ENCODE measurements at regions not wholly inside any gene's neighbourhood (a gene's known extent, or its start where the extent isn't known, plus 50 kb on each side); places are given as distances from the start of the nearest gene placed in this dataset.

DNA sequence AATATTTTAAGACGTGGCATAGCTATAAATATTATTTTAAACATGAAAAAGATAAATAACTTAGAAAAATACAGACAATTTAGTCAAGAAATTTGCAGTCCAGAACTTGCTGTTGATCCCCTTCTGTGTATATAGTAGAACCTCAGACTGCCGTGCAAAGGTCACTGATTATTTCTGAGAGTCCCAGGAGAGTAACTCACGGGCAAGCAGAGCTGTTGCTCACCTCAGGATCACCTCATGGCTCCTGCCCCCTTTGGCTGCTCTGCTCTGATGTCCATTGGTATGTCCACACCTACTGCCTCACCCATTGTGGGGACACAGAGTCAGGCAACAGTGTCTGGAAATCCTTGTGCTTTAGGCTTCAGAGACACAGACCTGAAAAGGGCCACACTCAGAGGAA, 392.9 kb upstream of the CELF4 start:
- TF ChIP-seq, protein P1, sequence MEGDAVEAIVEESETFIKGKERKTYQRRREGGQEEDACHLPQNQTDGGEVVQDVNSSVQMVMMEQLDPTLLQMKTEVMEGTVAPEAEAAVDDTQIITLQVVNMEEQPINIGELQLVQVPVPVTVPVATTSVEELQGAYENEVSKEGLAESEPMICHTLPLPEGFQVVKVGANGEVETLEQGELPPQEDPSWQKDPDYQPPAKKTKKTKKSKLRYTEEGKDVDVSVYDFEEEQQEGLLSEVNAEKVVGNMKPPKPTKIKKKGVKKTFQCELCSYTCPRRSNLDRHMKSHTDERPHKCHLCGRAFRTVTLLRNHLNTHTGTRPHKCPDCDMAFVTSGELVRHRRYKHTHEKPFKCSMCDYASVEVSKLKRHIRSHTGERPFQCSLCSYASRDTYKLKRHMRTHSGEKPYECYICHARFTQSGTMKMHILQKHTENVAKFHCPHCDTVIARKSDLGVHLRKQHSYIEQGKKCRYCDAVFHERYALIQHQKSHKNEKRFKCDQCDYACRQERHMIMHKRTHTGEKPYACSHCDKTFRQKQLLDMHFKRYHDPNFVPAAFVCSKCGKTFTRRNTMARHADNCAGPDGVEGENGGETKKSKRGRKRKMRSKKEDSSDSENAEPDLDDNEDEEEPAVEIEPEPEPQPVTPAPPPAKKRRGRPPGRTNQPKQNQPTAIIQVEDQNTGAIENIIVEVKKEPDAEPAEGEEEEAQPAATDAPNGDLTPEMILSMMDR (IDR thresholded peaks at IDR 0.05), result no peak
- TF ChIP-seq EZH2phosphoT487 (IDR thresholded peaks at IDR 0.05), result no peak
- TF ChIP-seq EZH2 (IDR thresholded peaks at IDR 0.05), result no peak
